Gastrocnemius medialis (tissue), 4 donors: ENCODE measurements at regions not wholly inside any gene's neighbourhood (a gene's known extent, or its start where the extent isn't known, plus 50 kb on each side); places are given as distances from the start of the nearest gene placed in this dataset.

ENCODE experiments used
- CTCF ChIP-seq, 5 experiments: fragments of 450-650 bp in 3 of 5; fragments of 200-600 bp in 2 of 5; sonication (generic) in 2 of 5; IDR thresholded peaks in 4 of 5; conservative IDR thresholded peaks in 1 of 5; 1 replicate in 4 of 5; 2 replicates in 1 of 5; pipeline ENCODE4 v1.5.1; 2016 to 2019; ENCODE audit warnings: antibody characterized with exemption in 5 of 5, mild to moderate bottlenecking in 3 of 5, moderate library complexity in 3 of 5
- POLR2A ChIP-seq, 2 donors: fragments of 450-650 bp; IDR thresholded peaks; one replicate each; pipeline ENCODE4 v1.6.1; 2017; ENCODE audit warnings: antibody characterized with exemption in 2 of 2, mild to moderate bottlenecking in 2 of 2, moderate library complexity in 2 of 2

DNA sequence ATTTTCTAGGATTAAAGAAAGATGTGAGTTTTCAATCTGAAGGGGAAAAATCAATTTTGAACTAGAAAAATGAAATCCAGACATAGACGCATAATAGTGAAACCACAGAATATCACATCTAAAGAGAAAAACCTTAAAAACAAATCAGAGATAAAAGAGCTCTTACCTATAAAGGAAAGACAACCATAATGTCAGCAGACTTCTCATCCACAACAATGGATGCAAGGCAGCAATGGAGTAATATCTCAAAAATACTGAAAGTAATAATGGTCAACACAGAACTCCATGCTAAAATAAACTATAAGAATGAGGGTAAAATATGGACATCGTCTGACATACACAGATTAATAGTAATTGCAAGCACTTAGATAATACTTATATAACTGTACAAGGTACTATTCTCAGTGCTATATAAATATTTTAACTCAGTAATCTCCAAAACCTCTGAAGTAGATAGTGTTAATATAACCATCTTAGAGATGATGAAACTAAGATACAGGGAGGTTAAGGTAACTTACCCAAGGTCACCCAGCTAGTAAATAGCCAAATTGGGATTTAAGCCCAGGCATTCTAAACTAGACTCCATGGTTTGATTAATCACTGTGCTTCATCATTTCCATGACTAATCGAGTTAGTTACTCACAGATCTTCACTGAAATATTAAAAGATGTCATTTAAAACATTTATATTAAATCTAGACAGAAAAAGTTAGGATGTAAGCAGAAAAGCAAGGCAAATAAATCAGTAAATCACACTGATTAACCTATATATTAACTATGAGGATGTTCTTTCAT is 89.4 kb upstream of the SPTBN1 start:
- TF ChIP-seq CTCF (IDR thresholded peaks at IDR 0.05 in 4 of 5, conservative IDR thresholded peaks at IDR 0.05 in 1 of 5), result no peak
- no peak for TF ChIP-seq POLR2A (IDR thresholded peaks at IDR 0.05)
